ENCODE measurements at regions not wholly inside any gene's neighbourhood (a gene's known extent, or its start where the extent isn't known, plus 50 kb on each side); places are given as distances from the start of the nearest gene placed in this dataset.

- DNase-seq (ENCODE audit: low read depth) = no peak
These were observed 131.5 kb downstream of the FAM161A start for GRCh38 chr2:61722318-61722717.

- DNase-seq (ENCODE audit: low read depth) = no peak
These were observed 132.5 kb downstream of the FAM161A start for GRCh38 chr2:61721382-61721781.

- DNase-seq (ENCODE audit: low read depth) = no peak
These were observed 132.9 kb downstream of the FAM161A start for GRCh38 chr2:61720911-61721310.

GRCh38 chr2:61718965-61719364, 134.9 kb downstream of the FAM161A start:
- DNase-seq (ENCODE audit: low read depth) = no peak

GRCh38 chr2:61715506-61715905, 138.4 kb downstream of the FAM161A start:
- DNase-seq (ENCODE audit: low read depth) = no peak

GRCh38 chr2:61714210-61714609, 139.7 kb downstream of the FAM161A start:
- no peak for DNase-seq (ENCODE audit: low read depth)

- DNase-seq (ENCODE audit: low read depth) = no peak
These were observed 140.4 kb downstream of the FAM161A start for GRCh38 chr2:61713457-61713856.

GRCh38 chr2:61712060-61712459, 141.8 kb downstream of the FAM161A start:
- DNase-seq (ENCODE audit: low read depth) = no peak

- DNase-seq (ENCODE audit: low read depth) = no peak
These were observed 143.1 kb downstream of the FAM161A start for GRCh38 chr2:61710711-61711110.

- DNase-seq (ENCODE audit: low read depth) = no peak
These were observed 145.6 kb downstream of the FAM161A start for GRCh38 chr2:61707984-61708852.

GRCh38 chr2:61705625-61706024, 148.2 kb downstream of the FAM161A start:
- DNase-seq (ENCODE audit: low read depth) = no peak

GRCh38 chr2:61704364-61704763, 149.5 kb downstream of the FAM161A start:
- DNase-seq (ENCODE audit: low read depth) = no peak

GRCh38 chr2:61702088-61702467, 151.8 kb downstream of the FAM161A start:
- no peak for DNase-seq (ENCODE audit: low read depth)

GRCh38 chr2:61700464-61700863, 153.4 kb downstream of the FAM161A start:
- no peak for DNase-seq (ENCODE audit: low read depth)

- DNase-seq (ENCODE audit: low read depth) = peak; percentile 75
These were observed 156.4 kb upstream of the XPO1 start for GRCh38 chr2:61694312-61695274.

GRCh38 chr2:61693744-61694143, 155.6 kb upstream of the XPO1 start:
- no peak for DNase-seq (ENCODE audit: low read depth)

- DNase-seq (ENCODE audit: low read depth) = no peak
These were observed 152.0 kb upstream of the XPO1 start for GRCh38 chr2:61690078-61690596.

- DNase-seq (ENCODE audit: low read depth) = no peak
These were observed 151.4 kb upstream of the XPO1 start for GRCh38 chr2:61689568-61689967.

- no peak for DNase-seq (ENCODE audit: low read depth)
These were observed 150.5 kb upstream of the XPO1 start for GRCh38 chr2:61688369-61689334.

GRCh38 chr2:61679096-61679495, 140.9 kb upstream of the XPO1 start:
- DNase-seq (ENCODE audit: low read depth) = no peak

GRCh38 chr2:61677942-61678341, 139.8 kb upstream of the XPO1 start:
- no peak for DNase-seq (ENCODE audit: low read depth)
